OCI-LY7 (cell line): ENCODE measurements at regions not wholly inside any gene's neighbourhood (a gene's known extent, or its start where the extent isn't known, plus 50 kb on each side); places are given as distances from the start of the nearest gene placed in this dataset.

Source experiments
- CTCF ChIP-seq: fragments of 200-600 bp; sonication (generic); conservative IDR thresholded peaks from 2 replicates; pipeline ENCODE4 v1.5.1; 2014; ENCODE audit warnings: mild to moderate bottlenecking, antibody characterized with exemption, low read length, moderate library complexity, mixed read lengths
- EZH2phosphoT487 ChIP-seq: fragments of 200-600 bp; sonication (generic); IDR thresholded peaks from 2 replicates; pipeline ENCODE4 v1.6.1; 2018; ENCODE audit warnings: low read depth, borderline replicate concordance, mild to moderate bottlenecking, mixed run types, antibody characterized with exemption, low read length, moderate library complexity, mixed read lengths

- TF ChIP-seq CTCF = no peak
- TF ChIP-seq EZH2phosphoT487 = no peak
These were observed 106.5 kb upstream of the SGCG start for GRCh38 chr13:23074075-23074828.
